ENCODE measurements at regions not wholly inside any gene's neighbourhood (a gene's known extent, or its start where the extent isn't known, plus 50 kb on each side); places are given as distances from the start of the nearest gene placed in this dataset.

GRCh38 chr7:131653418-131654248 is 97.2 kb upstream of the PODXL start:
- Histone ChIP-seq H3K27ac (ENCODE audit: low read depth, low read length) (no peak overlapping the region), H3K4me1 (ENCODE audit: control insufficient read depth in 5 of 5, insufficient read depth in 5 of 5, low read length in 5 of 5) (peaks cover 0 to 21% (median 8%) of the 10 kb centered on the region in 5 donors), H3K9me3 (ENCODE audit: control insufficient read depth in 5 of 5, low read length in 5 of 5) (no peaks in the 10 kb centered on the region), H3K27me3 (ENCODE audit: control insufficient read depth in 5 of 5, insufficient read depth in 4 of 5, low read length in 5 of 5) (peaks cover 0 to 5% (median 0%) of the 10 kb centered on the region in 5 donors), H3K36me3 (ENCODE audit: control insufficient read depth in 5 of 5, insufficient read depth in 5 of 5, low read length in 5 of 5) (no peaks in the 10 kb centered on the region), H3K9ac (ENCODE audit: low read length in 5 of 5) (no peak overlapping the region), H3K4me3 (ENCODE audit: low read depth in 1 of 5, low read length in 5 of 5) (no peak overlapping the region)

DNA sequence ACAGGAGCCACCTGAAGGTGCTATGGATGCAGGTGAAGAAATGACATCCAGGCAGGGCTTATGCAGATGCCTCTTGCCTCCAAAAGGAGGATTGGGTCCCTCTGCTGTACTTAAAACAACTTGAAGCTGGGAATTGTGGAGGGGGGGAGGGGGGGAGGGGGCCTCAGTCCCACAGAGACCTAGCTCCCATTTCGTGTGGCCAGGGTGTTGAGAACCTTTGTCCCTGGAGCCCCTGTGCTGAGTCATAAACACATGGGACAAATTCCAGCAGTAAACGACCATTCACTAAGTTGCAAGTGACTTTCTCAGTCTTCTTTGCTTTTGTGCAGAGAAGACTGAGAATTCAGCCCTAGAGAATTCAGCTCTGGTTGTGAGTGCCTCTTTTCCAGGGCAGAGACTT is 96.5 kb upstream of the PODXL start:
- Histone ChIP-seq H3K9me3 (ENCODE audit: control insufficient read depth in 5 of 5, low read length in 5 of 5) (no peaks in the 10 kb centered on the region), H3K4me1 (ENCODE audit: control insufficient read depth in 5 of 5, insufficient read depth in 5 of 5, low read length in 5 of 5) (peaks cover 0 to 21% (median 8%) of the 10 kb centered on the region in 5 donors), H3K36me3 (ENCODE audit: control insufficient read depth in 5 of 5, insufficient read depth in 5 of 5, low read length in 5 of 5) (no peaks in the 10 kb centered on the region), H3K27ac (ENCODE audit: low read depth, low read length) (no peak overlapping the region), H3K27me3 (ENCODE audit: control insufficient read depth in 5 of 5, insufficient read depth in 4 of 5, low read length in 5 of 5) (peaks cover 0 to 5% (median 0%) of the 10 kb centered on the region in 5 donors), H3K4me3 (ENCODE audit: low read depth in 1 of 5, low read length in 5 of 5) (no peak overlapping the region), H3K9ac (ENCODE audit: low read length in 5 of 5) (no peak overlapping the region)

GRCh38 chr7:131652194-131652593 is 95.8 kb upstream of the PODXL start:
- Histone ChIP-seq H3K27ac (ENCODE audit: low read depth, low read length) (no peak overlapping the region), H3K36me3 (ENCODE audit: control insufficient read depth in 5 of 5, insufficient read depth in 5 of 5, low read length in 5 of 5) (no peaks in the 10 kb centered on the region), H3K27me3 (ENCODE audit: control insufficient read depth in 5 of 5, insufficient read depth in 4 of 5, low read length in 5 of 5) (peaks cover 0 to 5% (median 0%) of the 10 kb centered on the region in 5 donors)

DNA sequence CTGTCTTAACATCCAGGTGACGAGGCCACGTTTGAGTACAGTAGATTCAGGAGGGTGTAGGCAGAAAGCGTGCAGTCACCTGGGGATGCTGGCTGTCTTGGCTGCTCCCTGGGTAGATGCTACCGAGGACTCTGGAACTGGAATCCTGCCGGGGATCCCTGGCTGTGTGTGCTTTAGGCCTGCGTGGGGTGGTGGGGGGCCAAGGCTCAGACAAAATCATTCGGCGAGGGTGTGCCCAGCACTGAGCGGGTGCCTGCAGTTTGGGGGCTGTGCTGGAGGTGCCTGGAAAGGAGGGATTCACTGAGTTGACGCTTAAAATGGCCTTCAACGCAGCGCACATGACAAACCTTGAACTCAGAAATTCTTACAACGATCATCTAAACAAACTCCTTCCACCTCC is 93.5 kb upstream of the PODXL start:
- Histone ChIP-seq H3K27me3 (ENCODE audit: control insufficient read depth in 5 of 5, insufficient read depth in 4 of 5, low read length in 5 of 5) (peaks cover 0 to 4% (median 0%) of the 10 kb centered on the region in 5 donors), H3K27ac (ENCODE audit: low read depth, low read length) (no peak overlapping the region)

More at GRCh38 chr7:131652194-131652593, 95.8 kb upstream of the PODXL start:
- Histone ChIP-seq H3K9me3 (ENCODE audit: control insufficient read depth in 5 of 5, low read length in 5 of 5) (no peaks in the 10 kb centered on the region), H3K9ac (ENCODE audit: low read length in 5 of 5) (no peak overlapping the region), H3K4me3 (ENCODE audit: low read depth in 1 of 5, low read length in 5 of 5) (no peak overlapping the region), H3K4me1 (ENCODE audit: control insufficient read depth in 5 of 5, insufficient read depth in 5 of 5, low read length in 5 of 5) (peaks cover 0 to 13% (median 4%) of the 10 kb centered on the region in 5 donors)

GRCh38 chr7:131649003-131649541 is 92.6 kb upstream of the PODXL start:
- Histone ChIP-seq H3K4me1 (ENCODE audit: control insufficient read depth in 5 of 5, insufficient read depth in 5 of 5, low read length in 5 of 5) (peaks cover 0 to 13% (median 4%) of the 10 kb centered on the region in 5 donors), H3K36me3 (ENCODE audit: control insufficient read depth in 5 of 5, insufficient read depth in 5 of 5, low read length in 5 of 5) (no peaks in the 10 kb centered on the region), H3K9me3 (ENCODE audit: control insufficient read depth in 5 of 5, low read length in 5 of 5) (no peaks in the 10 kb centered on the region), H3K27ac (ENCODE audit: low read depth, low read length) (no peak overlapping the region), H3K4me3 (ENCODE audit: low read depth in 1 of 5, low read length in 5 of 5) (no peak overlapping the region), H3K9ac (ENCODE audit: low read length in 5 of 5) (no peak overlapping the region), H3K27me3 (ENCODE audit: control insufficient read depth in 5 of 5, insufficient read depth in 4 of 5, low read length in 5 of 5) (peaks cover 0 to 4% (median 0%) of the 10 kb centered on the region in 5 donors)

More for the DNA sequence above, 93.5 kb upstream of the PODXL start:
- Histone ChIP-seq H3K9me3 (ENCODE audit: control insufficient read depth in 5 of 5, low read length in 5 of 5) (no peaks in the 10 kb centered on the region), H3K4me3 (ENCODE audit: low read depth in 1 of 5, low read length in 5 of 5) (no peak overlapping the region), H3K9ac (ENCODE audit: low read length in 5 of 5) (no peak overlapping the region), H3K4me1 (ENCODE audit: control insufficient read depth in 5 of 5, insufficient read depth in 5 of 5, low read length in 5 of 5) (peaks cover 0 to 13% (median 4%) of the 10 kb centered on the region in 5 donors), H3K36me3 (ENCODE audit: control insufficient read depth in 5 of 5, insufficient read depth in 5 of 5, low read length in 5 of 5) (no peaks in the 10 kb centered on the region)

- Histone ChIP-seq H3K4me3 (ENCODE audit: low read depth in 1 of 5, low read length in 5 of 5) (no peak overlapping the region), H3K27ac (ENCODE audit: low read depth, low read length) (no peak overlapping the region), H3K9me3 (ENCODE audit: control insufficient read depth in 5 of 5, low read length in 5 of 5) (no peaks in the 10 kb centered on the region), H3K4me1 (ENCODE audit: control insufficient read depth in 5 of 5, insufficient read depth in 5 of 5, low read length in 5 of 5) (peaks cover 0 to 13% (median 4%) of the 10 kb centered on the region in 5 donors), H3K36me3 (ENCODE audit: control insufficient read depth in 5 of 5, insufficient read depth in 5 of 5, low read length in 5 of 5) (no peaks in the 10 kb centered on the region), H3K9ac (ENCODE audit: low read length in 5 of 5) (no peak overlapping the region), H3K27me3 (ENCODE audit: control insufficient read depth in 5 of 5, insufficient read depth in 4 of 5, low read length in 5 of 5) (peaks cover 0 to 4% (median 0%) of the 10 kb centered on the region in 5 donors)
These were observed 92.1 kb upstream of the PODXL start for GRCh38 chr7:131648491-131648890.

DNA sequence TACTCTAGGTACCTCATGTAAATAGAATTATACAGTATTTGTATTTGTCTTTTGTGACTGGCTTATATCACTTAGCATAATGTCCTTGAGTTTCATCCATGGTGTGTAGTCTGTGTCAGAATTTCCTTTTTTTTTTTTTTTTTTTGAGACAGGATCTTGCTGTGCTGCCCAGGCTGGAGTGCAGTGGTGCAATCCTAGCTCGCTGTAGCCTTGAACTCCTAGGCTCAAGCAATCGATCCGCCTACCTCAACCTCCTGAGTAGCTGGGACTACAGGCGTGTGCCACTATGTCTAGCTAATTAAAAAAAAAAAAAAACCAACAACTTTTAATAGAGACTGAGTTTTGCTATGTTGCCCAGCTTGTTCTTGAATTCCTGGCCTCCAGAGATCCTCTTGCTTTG is 89.8 kb upstream of the PODXL start:
- Histone ChIP-seq H3K27me3 (ENCODE audit: control insufficient read depth in 5 of 5, insufficient read depth in 4 of 5, low read length in 5 of 5) (peaks cover 0 to 7% (median 0%) of the 10 kb centered on the region in 5 donors), H3K36me3 (ENCODE audit: control insufficient read depth in 5 of 5, insufficient read depth in 5 of 5, low read length in 5 of 5) (no peaks in the 10 kb centered on the region), H3K9me3 (ENCODE audit: control insufficient read depth in 5 of 5, low read length in 5 of 5) (no peaks in the 10 kb centered on the region), H3K27ac (ENCODE audit: low read depth, low read length) (no peak overlapping the region), H3K4me3 (ENCODE audit: low read depth in 1 of 5, low read length in 5 of 5) (no peak overlapping the region), H3K9ac (ENCODE audit: low read length in 5 of 5) (no peak overlapping the region), H3K4me1 (ENCODE audit: control insufficient read depth in 5 of 5, insufficient read depth in 5 of 5, low read length in 5 of 5) (peaks cover 0 to 13% (median 4%) of the 10 kb centered on the region in 5 donors)

DNA sequence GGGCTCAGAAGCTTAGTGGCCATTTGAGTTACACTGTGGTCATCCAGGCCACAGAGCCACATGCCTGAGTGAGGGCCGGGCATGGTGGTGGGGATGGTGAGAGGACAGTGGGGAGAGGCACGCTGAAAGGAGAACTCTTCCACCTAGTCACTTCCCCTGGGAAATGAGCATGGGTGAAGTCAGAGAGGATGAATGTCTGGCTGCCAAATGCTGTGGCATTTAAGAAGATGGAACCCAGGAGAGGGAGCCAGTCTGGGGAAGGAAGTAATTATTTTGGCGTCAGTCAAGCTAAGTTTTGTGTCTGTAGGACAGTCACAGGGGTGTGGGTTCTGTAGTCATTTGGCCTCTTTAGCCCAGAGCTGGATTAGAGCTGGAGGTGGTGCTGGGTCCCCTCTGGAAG is 86.0 kb upstream of the PODXL start:
- Histone ChIP-seq H3K4me1 (ENCODE audit: control insufficient read depth in 5 of 5, insufficient read depth in 5 of 5, low read length in 5 of 5) (no peaks in the 10 kb centered on the region), H3K27me3 (ENCODE audit: control insufficient read depth in 5 of 5, insufficient read depth in 4 of 5, low read length in 5 of 5) (peaks cover 0 to 7% (median 3%) of the 10 kb centered on the region in 5 donors), H3K36me3 (ENCODE audit: control insufficient read depth in 5 of 5, insufficient read depth in 5 of 5, low read length in 5 of 5) (no peaks in the 10 kb centered on the region), H3K9ac (ENCODE audit: low read length in 5 of 5) (no peak overlapping the region), H3K4me3 (ENCODE audit: low read depth in 1 of 5, low read length in 5 of 5) (no peak overlapping the region), H3K9me3 (ENCODE audit: control insufficient read depth in 5 of 5, low read length in 5 of 5) (no peaks in the 10 kb centered on the region), H3K27ac (ENCODE audit: low read depth, low read length) (no peak overlapping the region)

DNA sequence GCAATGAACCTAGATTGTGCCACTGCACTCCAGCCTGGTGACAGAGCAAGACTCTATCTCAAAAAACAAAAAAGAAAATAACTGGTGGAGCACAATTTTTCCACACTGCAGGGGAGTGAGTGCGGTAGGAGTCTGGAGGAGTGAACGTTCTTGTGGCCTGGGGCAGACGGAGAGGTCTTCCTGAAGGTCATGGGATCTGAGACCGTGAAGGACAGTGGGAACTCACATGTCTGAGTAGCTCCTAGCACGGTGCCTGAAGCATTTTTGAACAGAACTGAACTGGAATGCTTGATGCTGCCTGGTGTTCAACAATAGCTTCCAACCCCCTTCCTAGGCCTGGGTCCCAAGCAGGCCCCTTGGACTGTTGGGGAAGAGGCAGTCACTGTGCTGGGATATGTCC is 84.3 kb upstream of the PODXL start:
- no peak overlapping the region for H3K9ac ChIP-seq (ENCODE audit: low read length in 5 of 5)
- H3K27ac ChIP-seq (ENCODE audit: low read depth, low read length), result no peak overlapping the region
- H3K27me3 ChIP-seq (ENCODE audit: control insufficient read depth in 5 of 5, insufficient read depth in 4 of 5, low read length in 5 of 5), result peaks cover 0 to 7% (median 3%) of the 10 kb centered on the region in 5 donors
- H3K9me3 ChIP-seq (ENCODE audit: control insufficient read depth in 5 of 5, low read length in 5 of 5), result no peaks in the 10 kb centered on the region
- no peak overlapping the region for H3K4me3 ChIP-seq (ENCODE audit: low read depth in 1 of 5, low read length in 5 of 5)
- H3K4me1 ChIP-seq (ENCODE audit: control insufficient read depth in 5 of 5, insufficient read depth in 5 of 5, low read length in 5 of 5), result no peaks in the 10 kb centered on the region
- H3K36me3 ChIP-seq (ENCODE audit: control insufficient read depth in 5 of 5, insufficient read depth in 5 of 5, low read length in 5 of 5), result no peaks in the 10 kb centered on the region

All from subcutaneous abdominal adipose tissue (tissue), 5 donors.